Activated CD8-positive, alpha-beta T cell treated with anti-CD3 and anti-CD28 coated beads for 36 hours (primary cell): ENCODE measurements at regions not wholly inside any gene's neighbourhood (a gene's known extent, or its start where the extent isn't known, plus 50 kb on each side); places are given as distances from the start of the nearest gene placed in this dataset.

Experiments
- ATAC-seq: fragments of 200-7000 bp; cut with Tn5 transposase; one replicate; pipeline ENCODE4 v1.10.0; 2021; ENCODE audit warnings: mild to moderate bottlenecking, moderate library complexity
- CTCF ChIA-PET: fragments of 350-600 bp; sonication (Branson Sonifier 250); formaldehyde crosslinking; loops from one replicate; lab custom pipeline; 2021; ENCODE audit warnings: antibody characterized with exemption; lab: Charles Lee
- POLR2A ChIA-PET: fragments of 350-600 bp; sonication (Branson Sonifier 250); formaldehyde crosslinking; loops from one replicate; lab custom pipeline; 2021; ENCODE audit warnings: antibody characterized with exemption; lab: Charles Lee
- DNase-seq: peaks from one replicate; pipeline ENCODE4 v3.0.0-alpha.2; 2020
- H3K27ac Mint-ChIP-seq: one replicate; pipeline ENCODE4 v1.8.0; 2021; ENCODE audit warnings: mild to moderate bottlenecking, mixed read lengths
- H3K27me3 Mint-ChIP-seq: one replicate; pipeline ENCODE4 v1.8.0; 2021; ENCODE audit warnings: mixed read lengths
- H3K36me3 Mint-ChIP-seq: one replicate; pipeline ENCODE4 v1.8.0; 2021; ENCODE audit warnings: low read depth, mixed read lengths
- H3K4me1 Mint-ChIP-seq: one replicate; pipeline ENCODE4 v1.8.0; 2021; ENCODE audit warnings: low read depth, mixed read lengths
- H3K4me3 Mint-ChIP-seq: one replicate; pipeline ENCODE4 v1.8.0; 2021; ENCODE audit warnings: mild to moderate bottlenecking, moderate library complexity, mixed read lengths
- H3K9me3 Mint-ChIP-seq: one replicate; pipeline ENCODE4 v1.8.0; 2021; ENCODE audit warnings: mixed read lengths
- CTCF ChIP-seq: fragments of 200-600 bp; IDR thresholded peaks from one replicate; pipeline ENCODE4 v1.8.0; 2022; ENCODE audit warnings: antibody characterized with exemption, mild to moderate bottlenecking
- intact Hi-C: fragments of 100-400 bp; cut with micrococcal nuclease; formaldehyde crosslinking; loops from one replicate; pipeline ENCODE4 v1.10.0; 2022

GRCh38 chr1:29931477-29932175, 695.3 kb downstream of the PTPRU start:
- ChIA-PET CTCF (no interaction called here), POLR2A (no interaction called here)
- ATAC-seq (no peak), DNase-seq (no peak)
- H3K27me3 Mint-ChIP-seq: peaks cover 15% of the 10 kb centered on the region
- H3K36me3 Mint-ChIP-seq: no peaks in the 10 kb centered on the region
- H3K4me1 Mint-ChIP-seq: no peaks in the 10 kb centered on the region
- no peak overlapping the region for H3K4me3 Mint-ChIP-seq
- no peak overlapping the region for H3K27ac Mint-ChIP-seq
- no peak for TF ChIP-seq CTCF
- intact Hi-C loops: no loop called here
- no peaks in the 10 kb centered on the region for H3K9me3 Mint-ChIP-seq

- ATAC-seq (no peak), DNase-seq (no peak)
- Mint-ChIP-seq H3K4me3 (no peak overlapping the region), H3K36me3 (no peaks in the 10 kb centered on the region), H3K9me3 (no peaks in the 10 kb centered on the region), H3K27me3 (peaks cover 4% of the 10 kb centered on the region), H3K4me1 (no peaks in the 10 kb centered on the region), H3K27ac (no peak overlapping the region)
- CTCF ChIA-PET: no interaction called here
- intact Hi-C loops: no loop called here
- TF ChIP-seq CTCF: no peak
- POLR2A ChIA-PET: no interaction called here
Observed at GRCh38 chr1:29925058-29925457, 688.7 kb downstream of the PTPRU start.

- DNase-seq (no peak), ATAC-seq (no peak)
- Mint-ChIP-seq H3K4me3 (no peak overlapping the region), H3K27ac (no peak overlapping the region), H3K27me3 (peaks cover 4% of the 10 kb centered on the region), H3K9me3 (no peaks in the 10 kb centered on the region), H3K4me1 (no peaks in the 10 kb centered on the region), H3K36me3 (no peaks in the 10 kb centered on the region)
- no peak for TF ChIP-seq CTCF
- POLR2A ChIA-PET: no interaction called here
- CTCF ChIA-PET: no interaction called here
- intact Hi-C loops: no loop called here
Observed at GRCh38 chr1:29924017-29924431, 687.7 kb downstream of the PTPRU start.

- Mint-ChIP-seq H3K4me3 (no peak overlapping the region), H3K4me1 (no peaks in the 10 kb centered on the region), H3K9me3 (no peaks in the 10 kb centered on the region), H3K36me3 (no peaks in the 10 kb centered on the region), H3K27ac (no peak overlapping the region), H3K27me3 (peaks cover 8% of the 10 kb centered on the region)
- DNase-seq (no peak), ATAC-seq (no peak)
- intact Hi-C loops: no loop called here
- ChIA-PET CTCF (no interaction called here), POLR2A (no interaction called here)
- no peak for TF ChIP-seq CTCF
Observed at GRCh38 chr1:29921741-29922140, 685.4 kb downstream of the PTPRU start.

GRCh38 chr1:29920784-29921183, 684.5 kb downstream of the PTPRU start:
- ATAC-seq: no peak
- Mint-ChIP-seq H3K4me3 (no peak overlapping the region), H3K36me3 (no peaks in the 10 kb centered on the region), H3K27me3 (peaks cover 9% of the 10 kb centered on the region), H3K4me1 (no peaks in the 10 kb centered on the region), H3K27ac (no peak overlapping the region), H3K9me3 (no peaks in the 10 kb centered on the region)
- CTCF ChIA-PET: no interaction called here
- intact Hi-C loops: no loop called here
- POLR2A ChIA-PET: no interaction called here
- no peak for DNase-seq
- no peak for TF ChIP-seq CTCF
